H7 (cell line): ENCODE measurements at regions not wholly inside any gene's neighbourhood (a gene's known extent, or its start where the extent isn't known, plus 50 kb on each side); places are given as distances from the start of the nearest gene placed in this dataset.

Source experiments
- DNase-seq: peaks from one replicate; pipeline ENCODE4 v3.0.0; 2012
- H3K27me3 ChIP-seq: 2 replicates; pipeline ENCODE4 v1.6.0; 2011; ENCODE audit warnings: mild to moderate bottlenecking, low read length; ENCODE audit not compliant: control insufficient read depth, insufficient read depth
- H3K36me3 ChIP-seq: replicated peaks from 2 replicates; pipeline ENCODE4 v1.5.1; 2011; ENCODE audit warnings: low read length; ENCODE audit not compliant: control insufficient read depth, insufficient read depth
- H3K4me3 ChIP-seq: 2 replicates; pipeline ENCODE4 v1.5.1; 2011; ENCODE audit warnings: low read depth, mild to moderate bottlenecking, control low read depth, low read length, moderate library complexity; ENCODE audit not compliant: insufficient read depth

GRCh38 chr13:104281910-104282309 is 1215.7 kb upstream of the SLC10A2 start:
- Histone ChIP-seq H3K27me3 (no peaks in the 10 kb centered on the region), H3K36me3 (no peaks in the 10 kb centered on the region), H3K4me3 (no peak overlapping the region)
- no peak for DNase-seq

DNA sequence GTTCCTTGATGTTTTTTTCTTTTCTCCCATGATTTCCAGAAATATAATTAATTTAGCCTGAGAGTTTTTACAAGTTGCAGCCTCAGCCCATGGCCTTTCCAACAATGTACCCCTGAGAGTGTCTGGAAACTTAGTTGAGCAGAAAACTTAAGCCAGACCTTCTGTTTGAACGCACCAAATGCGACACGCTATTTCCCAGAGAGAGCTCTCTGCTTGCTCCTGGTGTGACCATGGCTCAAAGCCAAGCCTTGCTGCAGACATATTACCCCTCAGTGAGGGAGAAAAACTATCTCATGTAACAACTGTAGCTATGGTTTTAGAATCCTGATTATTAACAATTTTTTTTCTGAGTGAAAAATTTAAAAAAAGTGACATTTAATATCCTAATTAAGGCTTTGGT is 1204.5 kb upstream of the SLC10A2 start:
- Histone ChIP-seq H3K27me3 (no peaks in the 10 kb centered on the region), H3K36me3 (no peaks in the 10 kb centered on the region), H3K4me3 (no peak overlapping the region)
- DNase-seq: no peak

- Histone ChIP-seq H3K4me3 (no peak overlapping the region), H3K27me3 (no peaks in the 10 kb centered on the region), H3K36me3 (no peaks in the 10 kb centered on the region)
- no peak for DNase-seq
Observed at GRCh38 chr13:104267206-104267811, 1201.1 kb upstream of the SLC10A2 start.

GRCh38 chr13:104256701-104257100 is 1190.5 kb upstream of the SLC10A2 start:
- DNase-seq: no peak
- no peaks in the 10 kb centered on the region for H3K27me3 ChIP-seq
- H3K4me3 ChIP-seq: no peak overlapping the region
- H3K36me3 ChIP-seq: no peaks in the 10 kb centered on the region

DNA sequence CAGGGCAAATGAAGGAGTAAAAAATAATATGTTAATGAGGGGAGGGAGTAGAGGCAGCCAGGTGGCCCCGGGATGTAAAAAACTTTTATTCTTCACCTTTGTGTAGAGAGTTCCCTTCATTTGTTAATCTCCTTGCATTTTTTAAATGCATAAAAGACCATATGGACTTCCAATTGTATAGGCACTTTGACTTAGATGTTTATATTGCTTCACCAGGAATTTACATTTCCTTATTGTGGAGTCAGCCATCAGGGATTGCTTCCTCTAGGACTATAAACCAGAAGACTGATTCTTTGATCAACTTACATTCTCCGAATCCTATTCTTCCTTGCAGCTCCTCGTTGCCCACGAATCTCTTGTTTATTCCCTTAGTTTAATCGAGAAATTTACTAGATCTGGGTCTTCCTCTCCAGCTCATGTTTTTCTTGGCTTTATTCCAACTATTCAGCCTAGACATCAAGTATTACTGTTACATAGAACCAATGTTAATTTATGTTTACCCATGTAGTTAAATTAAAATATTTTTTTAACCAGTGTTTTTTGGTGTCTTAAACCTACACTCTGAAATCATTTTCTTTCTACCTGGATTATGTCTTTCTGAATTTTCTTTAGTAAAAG is 1187.0 kb upstream of the SLC10A2 start:
- Histone ChIP-seq H3K4me3 (no peak overlapping the region), H3K36me3 (no peaks in the 10 kb centered on the region), H3K27me3 (no peaks in the 10 kb centered on the region)
- peak; percentile 6 for DNase-seq

GRCh38 chr13:104251931-104252330 is 1185.7 kb upstream of the SLC10A2 start:
- Histone ChIP-seq H3K4me3 (no peak overlapping the region), H3K36me3 (no peaks in the 10 kb centered on the region), H3K27me3 (no peaks in the 10 kb centered on the region)
- no peak for DNase-seq

DNA sequence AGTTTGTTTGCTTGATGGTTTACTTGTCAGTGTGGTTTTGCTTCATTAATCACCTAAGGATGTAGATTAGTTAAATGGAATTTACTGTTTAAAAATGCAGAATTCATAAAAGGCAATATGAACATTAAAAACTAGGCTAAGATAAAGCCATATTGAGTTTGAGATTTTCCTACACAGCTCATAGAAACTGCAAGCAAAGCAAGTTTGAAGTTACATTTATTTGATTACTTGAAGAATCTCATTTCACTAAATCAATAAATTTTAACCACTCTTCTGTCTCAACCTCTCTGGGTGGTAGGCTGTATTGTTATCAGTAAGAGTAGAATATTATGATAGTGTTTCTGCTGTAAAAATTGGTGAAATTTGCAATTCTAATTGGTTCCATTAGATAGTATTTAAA is 1180.7 kb upstream of the SLC10A2 start:
- Histone ChIP-seq H3K27me3 (no peaks in the 10 kb centered on the region), H3K36me3 (no peaks in the 10 kb centered on the region), H3K4me3 (no peak overlapping the region)
- no peak for DNase-seq

DNA sequence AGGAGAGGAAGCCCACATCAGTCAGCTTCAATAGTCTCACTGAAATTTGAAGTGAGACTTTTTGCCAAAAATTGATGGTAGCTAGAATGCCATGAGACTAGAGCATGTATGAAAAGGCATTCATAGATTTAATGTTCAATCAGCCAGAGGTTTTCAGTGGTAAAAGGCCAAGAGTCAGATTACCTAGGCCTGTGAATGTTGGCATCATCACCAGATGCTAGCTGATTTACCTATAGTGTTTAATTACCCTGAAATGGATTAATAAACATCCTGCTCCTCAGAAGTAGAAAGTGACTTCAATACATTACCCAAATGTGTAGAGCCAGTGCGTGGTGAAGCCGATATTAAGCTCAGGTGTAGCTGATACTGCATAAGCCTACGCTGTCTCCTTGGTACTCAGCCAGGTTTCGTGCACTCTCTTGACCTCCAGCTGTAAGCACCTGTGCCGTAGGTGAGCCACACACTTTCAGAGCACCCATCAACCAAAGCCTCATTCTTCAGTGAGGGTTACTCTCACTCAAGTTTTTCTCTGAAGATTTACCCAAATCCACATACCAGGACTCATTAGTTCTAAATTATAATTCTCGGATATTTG is 1140.3 kb upstream of the SLC10A2 start:
- no peak for DNase-seq
- no peaks in the 10 kb centered on the region for H3K36me3 ChIP-seq
- no peak overlapping the region for H3K4me3 ChIP-seq
- H3K27me3 ChIP-seq: no peaks in the 10 kb centered on the region

DNA sequence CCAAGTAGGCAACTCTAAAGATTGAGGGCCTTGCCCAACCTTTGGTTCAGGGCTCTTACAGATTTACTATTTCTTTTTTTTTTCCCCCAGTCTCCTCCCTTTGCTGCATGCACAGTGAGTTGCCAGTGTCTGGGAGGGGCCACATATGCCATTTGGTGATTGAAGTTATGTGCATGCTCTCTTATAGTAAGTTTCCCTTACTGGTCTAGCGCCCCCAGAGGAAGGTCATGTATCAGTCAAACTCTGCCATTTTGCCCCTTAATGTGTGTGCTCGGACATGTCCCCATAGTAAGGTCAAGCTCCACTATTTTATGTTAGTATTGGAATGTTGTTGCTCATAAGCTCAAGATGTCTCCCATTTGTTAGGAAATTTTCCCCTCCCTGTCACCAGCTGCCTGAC is 1138.0 kb upstream of the SLC10A2 start:
- Histone ChIP-seq H3K4me3 (no peak overlapping the region), H3K36me3 (no peaks in the 10 kb centered on the region), H3K27me3 (no peaks in the 10 kb centered on the region)
- DNase-seq: no peak

GRCh38 chr13:104198801-104199200 is 1132.6 kb upstream of the SLC10A2 start:
- DNase-seq: no peak
- Histone ChIP-seq H3K4me3 (no peak overlapping the region), H3K36me3 (no peaks in the 10 kb centered on the region), H3K27me3 (no peaks in the 10 kb centered on the region)

DNA sequence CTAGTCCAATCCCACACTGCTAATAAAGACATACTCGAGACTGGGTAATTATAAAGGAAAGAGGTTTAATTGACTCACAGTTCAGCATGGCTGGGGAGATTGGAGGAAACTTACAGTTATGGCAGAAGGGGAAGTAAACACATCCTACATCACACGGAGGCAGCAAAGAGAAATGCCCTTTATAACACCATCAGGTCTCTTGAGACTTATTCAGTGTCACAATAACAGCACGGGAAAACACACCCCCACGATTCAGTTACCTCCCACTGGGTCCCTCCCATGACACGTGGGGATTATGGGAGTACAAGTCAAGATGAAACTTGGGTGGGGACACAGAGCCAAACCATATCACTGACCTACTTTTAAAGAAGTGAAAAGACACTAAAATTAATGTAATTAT is 1130.4 kb upstream of the SLC10A2 start:
- DNase-seq: no peak
- Histone ChIP-seq H3K27me3 (no peaks in the 10 kb centered on the region), H3K4me3 (no peak overlapping the region), H3K36me3 (no peaks in the 10 kb centered on the region)

- DNase-seq: no peak
- no peaks in the 10 kb centered on the region for H3K27me3 ChIP-seq
- no peaks in the 10 kb centered on the region for H3K36me3 ChIP-seq
- H3K4me3 ChIP-seq: no peak overlapping the region
Observed at GRCh38 chr13:104181526-104182231, 1115.5 kb upstream of the SLC10A2 start.

GRCh38 chr13:104170980-104171555 is 1104.9 kb upstream of the SLC10A2 start:
- Histone ChIP-seq H3K27me3 (no peaks in the 10 kb centered on the region), H3K36me3 (no peaks in the 10 kb centered on the region), H3K4me3 (no peak overlapping the region)
- DNase-seq: no peak

DNA sequence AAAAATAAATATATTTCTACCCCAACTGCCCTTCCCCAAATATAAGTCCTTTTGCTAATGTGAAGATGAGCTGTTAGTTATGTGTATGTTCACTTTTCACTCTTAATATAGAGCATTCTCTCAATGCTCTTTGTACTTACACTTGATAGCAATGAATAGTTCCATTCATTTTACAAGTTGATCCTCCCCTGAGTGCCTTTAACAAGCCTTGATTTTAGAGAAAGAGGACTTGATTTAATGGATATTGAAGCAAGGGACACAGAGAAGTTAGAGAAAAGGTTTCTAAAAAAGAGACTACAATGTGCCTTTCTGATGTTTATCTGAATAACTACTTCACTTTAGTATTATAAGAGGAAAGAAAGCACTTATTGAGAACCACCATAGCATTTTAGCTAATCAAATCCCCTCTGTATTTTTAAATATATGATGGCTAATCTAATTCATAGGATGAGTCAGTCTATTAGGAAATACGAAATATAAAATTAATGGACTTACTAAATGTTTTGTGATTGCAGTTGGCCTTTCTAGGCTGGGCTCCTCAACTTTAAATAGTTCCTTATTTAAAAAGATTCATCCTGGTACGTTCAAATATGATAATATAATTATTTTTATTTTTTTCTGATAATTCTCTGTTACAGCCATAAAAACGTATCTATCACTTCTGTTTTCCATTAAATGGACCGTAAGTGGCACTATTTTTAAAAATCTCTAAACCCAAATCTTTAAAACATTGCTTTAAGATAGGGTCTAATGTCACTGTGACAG is 1097.8 kb upstream of the SLC10A2 start:
- H3K27me3 ChIP-seq: no peaks in the 10 kb centered on the region
- H3K4me3 ChIP-seq: no peak overlapping the region
- H3K36me3 ChIP-seq: no peaks in the 10 kb centered on the region
- DNase-seq: no peak
